A549 (cell line): ENCODE measurements at regions not wholly inside any gene's neighbourhood (a gene's known extent, or its start where the extent isn't known, plus 50 kb on each side); places are given as distances from the start of the nearest gene placed in this dataset.

Source experiments
- ATAC-seq, 2 experiments: fragments of 200-7000 bp in 1 of 2; fragments of >200 bp in 1 of 2; cut with Nextera tagmentation in 1 of 2; cut with Tn5 transposase in 1 of 2; 3 replicates each; pipeline versions ENCODE4 v1.8.0 to v1.9.1; 2018 to 2020; ENCODE audit warnings: mild to moderate bottlenecking in 1 of 2, moderate library complexity in 1 of 2
- CTCF ChIA-PET: fragments of 300-600 bp; sonication (Branson Sonifier 250); formaldehyde crosslinking; extraction: SDS; loops from one replicate; lab custom pipeline; 2021; ENCODE audit warnings: antibody characterized with exemption, inconsistent platforms; lab: Yijun Ruan, JAX
- POLR2A ChIA-PET: fragments of 350-600 bp; formaldehyde crosslinking; extraction: SDS; loops from one replicate; lab custom pipeline; 2021; ENCODE audit warnings: antibody characterized with exemption, inconsistent platforms; lab: Yijun Ruan, JAX
- DNase-seq, 2 experiments: peaks; one replicate each; pipeline versions ENCODE4 v3.0.0 to v3.0.0-alpha.2; 2011 to 2016; ENCODE audit warnings: low read depth in 1 of 2, low spot score in 1 of 2
- FAIRE-seq: peaks from 2 replicates; lab custom pipeline; 2011; peaks lifted over from hg19 to GRCh38; lab: Jason Lieb, UNC
- H3K27ac ChIP-seq, 2 experiments: fragments of >200 bp; sonication (Bioruptor Twin); formaldehyde crosslinking; 3 replicates each; pipeline ENCODE4 v1.5.1; 2016 to 2017
- H3K4me1 ChIP-seq: fragments of >200 bp; sonication (Bioruptor Twin); formaldehyde crosslinking; 3 replicates; pipeline ENCODE4 v1.6.1; 2016
- H3K4me2 ChIP-seq: fragments of >200 bp; sonication (Bioruptor Twin); formaldehyde crosslinking; 3 replicates; pipeline ENCODE4 v1.6.1; 2016
- H3K4me3 ChIP-seq: fragments of >200 bp; sonication (Bioruptor Twin); formaldehyde crosslinking; 3 replicates; pipeline ENCODE4 v1.5.1; 2016
- H3K9me3 ChIP-seq: fragments of >200 bp; sonication (Bioruptor Twin); formaldehyde crosslinking; 3 replicates; pipeline ENCODE4 v1.6.1; 2016
- BHLHE40 ChIP-seq: IDR thresholded peaks from 2 replicates; pipeline ENCODE4 v1.6.1; 2012; ENCODE audit warnings: low read depth, low read length, inconsistent platforms
- CHD2 ChIP-seq: fragments of 150-350 bp; IDR thresholded peaks from 2 replicates; pipeline ENCODE4 v1.6.1; 2014; ENCODE audit warnings: low read length; ENCODE audit not compliant: partially characterized antibody
- EHF ChIP-seq: fragments of 250-450 bp; sonication (Bioruptor Pico); IDR thresholded peaks from 2 replicates; pipeline ENCODE4 v1.5.0; 2020; ENCODE audit warnings: mild to moderate bottlenecking
- ESRRA ChIP-seq: fragments of 150-350 bp; IDR thresholded peaks from 2 replicates; pipeline ENCODE4 v1.6.1; 2014; ENCODE audit warnings: mild to moderate bottlenecking, low read length, borderline replicate concordance
- FOXS1 ChIP-seq: fragments of 250-450 bp; sonication (Bioruptor Pico); IDR thresholded peaks from 2 replicates; pipeline ENCODE4 v1.5.0; 2020; ENCODE audit warnings: mild to moderate bottlenecking, moderate library complexity
- GATA3 ChIP-seq: IDR thresholded peaks from 2 replicates; pipeline ENCODE4 v1.6.1; 2012; ENCODE audit warnings: borderline replicate concordance
- HES2 ChIP-seq: fragments of >200 bp; sonication (Bioruptor Twin); formaldehyde crosslinking; IDR thresholded peaks from 2 replicates; pipeline ENCODE4 v1.6.1; 2016
- HEYL ChIP-seq: fragments of 250-450 bp; sonication (Bioruptor Pico); IDR thresholded peaks from 2 replicates; pipeline ENCODE4 v1.8.0; 2021; ENCODE audit warnings: mild to moderate bottlenecking, moderate library complexity
- HOXA7 ChIP-seq: fragments of 250-450 bp; sonication (Bioruptor Pico); IDR thresholded peaks from 2 replicates; pipeline ENCODE4 v1.5.0; 2020; ENCODE audit warnings: mild to moderate bottlenecking, moderate library complexity
- KDM1A ChIP-seq: fragments of 200-600 bp; sonication (generic); IDR thresholded peaks from 2 replicates; pipeline ENCODE4 v1.6.1; 2016; ENCODE audit warnings: low read depth, mild to moderate bottlenecking
- NFE2L2 ChIP-seq: fragments of 150-350 bp; conservative IDR thresholded peaks from 2 replicates; pipeline ENCODE4 v1.6.1; 2014; ENCODE audit warnings: low read length
- NR3C1 ChIP-seq: fragments of >200 bp; sonication (Bioruptor Twin); formaldehyde crosslinking; IDR thresholded peaks from 3 replicates; pipeline ENCODE4 v1.6.1; 2017
- PBX3 ChIP-seq: IDR thresholded peaks from 2 replicates; pipeline ENCODE4 v1.6.1; 2012
- PHF8 ChIP-seq: fragments of 200-600 bp; sonication (generic); IDR thresholded peaks from 2 replicates; pipeline ENCODE4 v1.6.1; 2016; ENCODE audit warnings: low read depth, mild to moderate bottlenecking, antibody characterized with exemption, moderate library complexity, borderline replicate concordance
- POLR2A ChIP-seq: IDR thresholded peaks from 2 replicates; pipeline ENCODE4 v1.6.1; 2012; ENCODE audit warnings: mild to moderate bottlenecking, low read length
- RCOR1 ChIP-seq: fragments of 150-350 bp; IDR thresholded peaks from 2 replicates; pipeline ENCODE4 v1.6.1; 2014; ENCODE audit warnings: antibody characterized with exemption, low read length, low read depth
- RFX5 ChIP-seq: fragments of 450-650 bp; IDR thresholded peaks from 2 replicates; pipeline ENCODE4 v1.7.1; 2014; ENCODE audit warnings: antibody characterized with exemption, mild to moderate bottlenecking, moderate library complexity
- ZFP36 ChIP-seq: fragments of 450-650 bp; IDR thresholded peaks from 2 replicates; pipeline ENCODE4 v1.6.1; 2014; ENCODE audit warnings: borderline replicate concordance; ENCODE audit not compliant: partially characterized antibody
- WGBS: methylation state at CpG from one replicate; pipeline ENCODE4 v1.1.6; 2017; ENCODE audit errors: missing lambda C conversion rate; 5-methylcytosine and 5-hydroxymethylcytosine counted together
- TF ChIP-seq, protein P1 (sequence below): fragments of >200 bp; sonication (Bioruptor Twin); formaldehyde crosslinking; IDR thresholded peaks from 3 replicates; pipeline ENCODE4 v1.5.1; 2016
- TF ChIP-seq, protein P2 (sequence below): fragments of 450-650 bp; IDR thresholded peaks from 2 replicates; pipeline ENCODE4 v1.6.1; 2014; ENCODE audit warnings: antibody characterized with exemption
- TF ChIP-seq, protein P3 (sequence below): fragments of 250-450 bp; sonication (Bioruptor Pico); IDR thresholded peaks from 2 replicates; pipeline ENCODE4 v1.5.0; 2021; ENCODE audit warnings: mild to moderate bottlenecking, moderate library complexity, borderline replicate concordance

GRCh38 chr5:158007336-158007735 is 148.4 kb upstream of the CLINT1 start:
- DNase-seq (no peak), ATAC-seq (no peak; a peak in 1 of 6 replicates), FAIRE-seq (no peak)
- H3K9me3 ChIP-seq = peaks cover 5% of the 10 kb centered on the region; the same call in 2 of the 3 replicates
- H3K4me3 ChIP-seq = no peak overlapping the region
- 22% methylated on average over 3 of the region's 3 CpGs for WGBS
- ChIA-PET CTCF (interaction anchor here (0.9 to 3.0 kb wide), 4 partner anchors 12 to 1100 kb away, joined by 3 to 11 read pairs (median 4); no protein-coding TSS in a partner anchor), POLR2A (no interaction called here)
- H3K4me2 ChIP-seq = no peak overlapping the region
- TF ChIP-seq RFX5 (no peak), KDM1A (no peak), RCOR1 (no peak), BHLHE40 (no peak), HES2 (no peak), CHD2 (no peak), PBX3 (no peak), HEYL (CRISPR knock-in tag) (no peak), ZFP36 (no peak)
- TF ChIP-seq, protein P1, sequence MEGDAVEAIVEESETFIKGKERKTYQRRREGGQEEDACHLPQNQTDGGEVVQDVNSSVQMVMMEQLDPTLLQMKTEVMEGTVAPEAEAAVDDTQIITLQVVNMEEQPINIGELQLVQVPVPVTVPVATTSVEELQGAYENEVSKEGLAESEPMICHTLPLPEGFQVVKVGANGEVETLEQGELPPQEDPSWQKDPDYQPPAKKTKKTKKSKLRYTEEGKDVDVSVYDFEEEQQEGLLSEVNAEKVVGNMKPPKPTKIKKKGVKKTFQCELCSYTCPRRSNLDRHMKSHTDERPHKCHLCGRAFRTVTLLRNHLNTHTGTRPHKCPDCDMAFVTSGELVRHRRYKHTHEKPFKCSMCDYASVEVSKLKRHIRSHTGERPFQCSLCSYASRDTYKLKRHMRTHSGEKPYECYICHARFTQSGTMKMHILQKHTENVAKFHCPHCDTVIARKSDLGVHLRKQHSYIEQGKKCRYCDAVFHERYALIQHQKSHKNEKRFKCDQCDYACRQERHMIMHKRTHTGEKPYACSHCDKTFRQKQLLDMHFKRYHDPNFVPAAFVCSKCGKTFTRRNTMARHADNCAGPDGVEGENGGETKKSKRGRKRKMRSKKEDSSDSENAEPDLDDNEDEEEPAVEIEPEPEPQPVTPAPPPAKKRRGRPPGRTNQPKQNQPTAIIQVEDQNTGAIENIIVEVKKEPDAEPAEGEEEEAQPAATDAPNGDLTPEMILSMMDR = no peak
- TF ChIP-seq, protein P2, sequence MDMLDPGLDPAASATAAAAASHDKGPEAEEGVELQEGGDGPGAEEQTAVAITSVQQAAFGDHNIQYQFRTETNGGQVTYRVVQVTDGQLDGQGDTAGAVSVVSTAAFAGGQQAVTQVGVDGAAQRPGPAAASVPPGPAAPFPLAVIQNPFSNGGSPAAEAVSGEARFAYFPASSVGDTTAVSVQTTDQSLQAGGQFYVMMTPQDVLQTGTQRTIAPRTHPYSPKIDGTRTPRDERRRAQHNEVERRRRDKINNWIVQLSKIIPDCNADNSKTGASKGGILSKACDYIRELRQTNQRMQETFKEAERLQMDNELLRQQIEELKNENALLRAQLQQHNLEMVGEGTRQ = no peak
- no peaks in the 10 kb centered on the region for H3K4me1 ChIP-seq
- no peak overlapping the region for H3K27ac ChIP-seq

DNA sequence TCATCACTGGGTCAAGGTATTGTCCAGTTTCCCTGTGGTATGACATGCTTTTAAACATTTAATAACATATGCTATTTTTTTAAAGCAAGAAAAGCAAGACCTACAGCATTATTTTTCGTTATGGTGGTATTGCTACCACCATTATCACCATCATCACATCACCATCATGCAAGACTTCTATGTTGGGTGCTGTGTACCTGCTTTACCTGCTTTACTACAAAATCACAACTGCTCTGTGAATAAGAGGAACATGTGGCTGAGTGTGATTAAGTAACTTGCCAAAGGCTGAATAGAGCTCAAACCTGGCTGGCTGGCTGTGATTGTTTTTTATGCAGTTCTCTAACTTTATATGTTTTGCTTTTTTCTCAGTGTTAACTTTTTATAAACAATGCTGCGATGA is 140.8 kb upstream of the CLINT1 start:
- H3K27ac ChIP-seq = no peak overlapping the region
- FAIRE-seq (no peak), ATAC-seq (no peak), DNase-seq (no peak)
- ChIA-PET POLR2A (no interaction called here), CTCF (no interaction called here)
- TF ChIP-seq HEYL (CRISPR knock-in tag) (no peak), NFE2L2 (no peak), FOXS1 (CRISPR knock-in tag) (no peak), ESRRA (no peak), HOXA7 (no peak), PBX3 (no peak), POLR2A (no peak), EHF (CRISPR knock-in tag) (no peak), PHF8 (no peak), NR3C1 (no peak), GATA3 (no peak)
- TF ChIP-seq, protein P3, sequence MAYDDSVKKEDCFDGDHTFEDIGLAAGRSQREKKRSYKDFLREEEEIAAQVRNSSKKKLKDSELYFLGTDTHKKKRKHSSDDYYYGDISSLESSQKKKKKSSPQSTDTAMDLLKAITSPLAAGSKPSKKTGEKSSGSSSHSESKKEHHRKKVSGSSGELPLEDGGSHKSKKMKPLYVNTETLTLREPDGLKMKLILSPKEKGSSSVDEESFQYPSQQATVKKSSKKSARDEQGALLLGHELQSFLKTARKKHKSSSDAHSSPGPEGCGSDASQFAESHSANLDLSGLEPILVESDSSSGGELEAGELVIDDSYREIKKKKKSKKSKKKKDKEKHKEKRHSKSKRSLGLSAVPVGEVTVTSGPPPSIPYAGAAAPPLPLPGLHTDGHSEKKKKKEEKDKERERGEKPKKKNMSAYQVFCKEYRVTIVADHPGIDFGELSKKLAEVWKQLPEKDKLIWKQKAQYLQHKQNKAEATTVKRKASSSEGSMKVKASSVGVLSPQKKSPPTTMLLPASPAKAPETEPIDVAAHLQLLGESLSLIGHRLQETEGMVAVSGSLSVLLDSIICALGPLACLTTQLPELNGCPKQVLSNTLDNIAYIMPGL (CRISPR knock-in tag) = no peak
- TF ChIP-seq, protein P1 = no peak
- H3K9me3 ChIP-seq = no peaks in the 10 kb centered on the region
- WGBS = 43% methylated on average over 2 of the region's 2 CpGs
- no peak overlapping the region for H3K4me3 ChIP-seq
- no peak overlapping the region for H3K4me2 ChIP-seq
- 0 out of 3 replicates have a peak, but pooled peaks cover under 1% of the 10 kb centered on the region for H3K4me1 ChIP-seq
